ENCODE measurements at regions not wholly inside any gene's neighbourhood (a gene's known extent, or its start where the extent isn't known, plus 50 kb on each side); places are given as distances from the start of the nearest gene placed in this dataset.

DNA sequence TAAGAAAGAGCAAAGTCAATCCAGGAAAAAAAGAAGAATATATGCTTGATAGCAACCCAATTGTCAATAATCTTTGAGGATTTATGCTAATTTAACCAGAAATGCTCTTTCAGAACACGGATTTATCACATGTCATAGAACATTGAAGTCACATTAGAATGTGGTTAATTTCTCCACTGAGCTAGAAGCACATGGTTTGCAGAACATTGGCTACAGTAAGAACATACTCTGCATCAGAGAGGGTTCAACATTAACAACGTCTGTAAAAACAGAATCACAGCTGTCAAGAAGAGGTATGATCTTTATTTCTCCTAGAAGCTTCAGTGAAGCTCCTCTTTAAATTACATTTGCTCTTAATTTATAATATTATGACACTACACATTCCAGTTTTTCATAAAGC is 619.7 kb upstream of the AGTR1 start:
- H3K4me1 ChIP-seq (ENCODE audit: insufficient read depth), result no peaks in the 10 kb centered on the region
- no peak overlapping the region for H3K27ac ChIP-seq (ENCODE audit: low read depth)
- no peak for DNase-seq (ENCODE audit: extremely low spot score)
- H3K36me3 ChIP-seq (ENCODE audit: insufficient read depth), result no peaks in the 10 kb centered on the region
- 68% methylated on average over 2 of the region's 2 CpGs for WGBS
- H3K4me3 ChIP-seq (ENCODE audit: low read depth, low read length), result no peak overlapping the region

GRCh38 chr3:148078658-148079057 is 619.0 kb upstream of the AGTR1 start:
- Histone ChIP-seq H3K27ac (ENCODE audit: low read depth) (no peak overlapping the region), H3K4me3 (ENCODE audit: low read depth, low read length) (no peak overlapping the region), H3K36me3 (ENCODE audit: insufficient read depth) (no peaks in the 10 kb centered on the region), H3K4me1 (ENCODE audit: insufficient read depth) (no peaks in the 10 kb centered on the region)
- DNase-seq (ENCODE audit: extremely low spot score), result no peak

DNA sequence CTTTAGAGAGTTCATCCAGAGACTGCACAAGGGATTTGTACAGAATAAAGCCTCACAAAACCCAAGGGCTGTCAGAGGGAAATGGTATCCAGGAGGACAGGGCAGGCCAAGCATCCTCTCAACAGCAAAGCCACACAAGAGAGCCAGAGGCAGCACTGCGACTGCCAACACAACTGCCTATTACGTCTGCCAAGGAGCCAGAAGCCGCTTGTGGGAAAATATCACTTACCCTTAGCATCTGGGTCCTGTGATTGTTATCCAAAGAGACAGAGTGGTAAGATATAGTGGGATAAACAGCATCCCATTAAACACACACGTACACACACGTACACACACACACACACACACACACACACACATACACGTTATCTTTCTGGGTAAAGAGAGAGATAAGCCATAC is 618.3 kb upstream of the AGTR1 start:
- WGBS, result 51% methylated on average over 6 of the region's 6 CpGs
- no peak overlapping the region for H3K4me3 ChIP-seq (ENCODE audit: low read depth, low read length)
- H3K36me3 ChIP-seq (ENCODE audit: insufficient read depth), result no peaks in the 10 kb centered on the region
- no peak overlapping the region for H3K27ac ChIP-seq (ENCODE audit: low read depth)
- H3K4me1 ChIP-seq (ENCODE audit: insufficient read depth), result no peaks in the 10 kb centered on the region
- DNase-seq (ENCODE audit: extremely low spot score), result no peak

- 79% methylated on average over 1 of the region's 1 CpG for WGBS
- no peaks in the 10 kb centered on the region for H3K4me1 ChIP-seq (ENCODE audit: insufficient read depth)
- H3K36me3 ChIP-seq (ENCODE audit: insufficient read depth), result no peaks in the 10 kb centered on the region
- no peak overlapping the region for H3K27ac ChIP-seq (ENCODE audit: low read depth)
- DNase-seq (ENCODE audit: extremely low spot score), result no peak
- no peak overlapping the region for H3K4me3 ChIP-seq (ENCODE audit: low read depth, low read length)
These were observed 615.8 kb upstream of the AGTR1 start for GRCh38 chr3:148081926-148082325.

DNA sequence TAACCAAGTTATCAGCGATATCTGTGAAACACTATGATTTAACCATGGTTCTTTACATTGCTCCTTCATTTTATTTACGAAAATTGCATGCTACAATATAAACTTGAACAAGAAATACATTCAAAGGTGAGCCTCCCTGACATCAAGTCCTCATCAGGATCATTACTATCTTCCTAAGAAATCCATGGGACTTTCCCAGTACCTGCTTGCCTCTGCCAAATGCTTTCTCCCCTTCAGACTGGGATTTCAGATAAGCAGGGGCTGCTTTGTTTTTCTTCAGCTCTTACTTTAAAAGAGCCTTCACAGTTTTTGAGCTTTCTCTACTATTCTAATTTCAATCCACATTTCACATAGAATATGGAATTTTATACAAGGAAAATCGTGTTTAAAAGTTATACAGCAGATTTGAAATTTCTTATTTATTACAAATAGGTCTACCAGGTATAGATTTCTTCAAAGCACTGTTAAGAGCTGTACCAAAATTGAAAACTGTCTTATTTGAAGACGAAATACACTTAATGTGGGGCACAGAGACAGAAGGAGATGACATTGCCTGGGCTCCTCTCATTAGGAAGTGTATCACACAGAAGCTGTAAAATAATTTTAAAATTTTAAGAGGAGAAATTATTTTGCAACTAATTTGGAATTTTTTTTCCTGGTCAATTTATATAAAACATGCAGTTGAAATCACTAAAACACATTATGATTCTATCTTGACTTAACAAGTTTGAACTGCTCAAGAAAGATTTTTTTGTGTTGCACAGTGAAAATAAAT is 615.0 kb upstream of the AGTR1 start:
- no peaks in the 10 kb centered on the region for H3K36me3 ChIP-seq (ENCODE audit: insufficient read depth)
- H3K4me3 ChIP-seq (ENCODE audit: low read depth, low read length), result no peak overlapping the region
- WGBS, result 75% methylated on average over 4 of the region's 4 CpGs
- H3K4me1 ChIP-seq (ENCODE audit: insufficient read depth), result no peaks in the 10 kb centered on the region
- DNase-seq (ENCODE audit: extremely low spot score), result no peak
- no peak overlapping the region for H3K27ac ChIP-seq (ENCODE audit: low read depth)

DNA sequence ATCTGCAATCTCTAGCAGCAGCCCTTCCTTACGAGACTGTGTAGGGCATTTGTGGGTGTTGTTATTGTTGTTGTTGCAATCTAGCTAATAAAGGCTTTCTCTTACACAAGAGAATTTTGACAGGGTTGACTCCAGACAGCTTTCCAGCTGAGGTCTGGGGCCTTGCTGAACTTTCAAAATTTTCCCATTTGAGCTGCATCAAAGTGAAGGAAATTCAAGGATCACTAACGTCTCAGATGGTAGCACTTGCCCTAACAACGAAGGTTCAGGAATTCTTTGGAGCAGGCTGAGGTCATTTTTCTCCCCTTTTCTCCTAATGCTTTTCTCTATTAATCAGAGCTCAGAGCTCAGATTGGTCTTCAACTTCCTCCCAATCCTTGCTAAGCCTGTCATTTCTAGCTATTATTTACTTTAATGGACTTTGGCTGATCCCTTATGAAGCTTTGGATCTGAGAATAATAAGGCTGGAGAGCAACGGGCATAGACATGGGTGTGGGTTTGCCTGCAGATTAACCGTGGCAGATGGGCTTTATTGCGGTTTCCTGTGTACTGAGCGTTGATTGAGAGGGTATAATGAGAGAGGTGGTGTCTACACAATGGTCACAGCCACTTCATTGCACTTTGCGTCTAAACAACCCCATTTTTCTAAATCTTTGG is 614.0 kb upstream of the AGTR1 start:
- Histone ChIP-seq H3K4me3 (ENCODE audit: low read depth, low read length) (no peak overlapping the region), H3K27ac (ENCODE audit: low read depth) (no peak overlapping the region), H3K4me1 (ENCODE audit: insufficient read depth) (no peaks in the 10 kb centered on the region), H3K36me3 (ENCODE audit: insufficient read depth) (peaks cover 1% of the 10 kb centered on the region)
- WGBS, result 47% methylated on average over 8 of the region's 8 CpGs
- no peak for DNase-seq (ENCODE audit: extremely low spot score)

DNA sequence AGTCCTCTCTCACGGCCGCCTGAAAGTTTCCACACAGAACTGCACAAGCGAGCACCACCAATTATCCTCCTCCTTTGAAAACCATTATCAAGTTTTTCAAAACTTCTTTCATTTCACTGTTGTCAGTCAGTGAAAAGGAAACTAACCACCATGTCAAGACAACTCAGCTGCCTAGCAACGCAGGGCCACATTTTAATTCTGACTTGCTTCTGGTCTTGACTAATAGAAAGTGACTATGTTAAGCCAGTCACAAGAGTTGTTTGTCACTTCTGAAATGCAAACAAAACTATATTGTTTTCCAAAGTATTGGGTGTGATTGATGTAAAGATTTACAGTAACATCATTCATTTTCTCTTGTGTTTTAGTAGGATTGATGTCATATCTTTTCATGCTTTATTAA is 612.8 kb upstream of the AGTR1 start:
- no peak for DNase-seq (ENCODE audit: extremely low spot score)
- no peak overlapping the region for H3K27ac ChIP-seq (ENCODE audit: low read depth)
- WGBS, result 75% methylated on average over 4 of the region's 4 CpGs

GRCh38 chr3:148087601-148088371 is 609.9 kb upstream of the AGTR1 start:
- no peaks in the 10 kb centered on the region for H3K4me1 ChIP-seq (ENCODE audit: insufficient read depth)
- H3K4me3 ChIP-seq (ENCODE audit: low read depth, low read length), result no peak overlapping the region
- WGBS, result 85% methylated on average over 6 of the region's 6 CpGs
- DNase-seq (ENCODE audit: extremely low spot score), result no peak
- peaks cover 1% of the 10 kb centered on the region for H3K36me3 ChIP-seq (ENCODE audit: insufficient read depth)
- no peak overlapping the region for H3K27ac ChIP-seq (ENCODE audit: low read depth)

More for the DNA sequence above, 612.8 kb upstream of the AGTR1 start:
- no peaks in the 10 kb centered on the region for H3K4me1 ChIP-seq (ENCODE audit: insufficient read depth)
- peaks cover 1% of the 10 kb centered on the region for H3K36me3 ChIP-seq (ENCODE audit: insufficient read depth)
- no peak overlapping the region for H3K4me3 ChIP-seq (ENCODE audit: low read depth, low read length)

- no peak for DNase-seq (ENCODE audit: extremely low spot score)
- no peaks in the 10 kb centered on the region for H3K4me1 ChIP-seq (ENCODE audit: insufficient read depth)
- peaks cover 1% of the 10 kb centered on the region for H3K36me3 ChIP-seq (ENCODE audit: insufficient read depth)
- no peak overlapping the region for H3K27ac ChIP-seq (ENCODE audit: low read depth)
- H3K4me3 ChIP-seq (ENCODE audit: low read depth, low read length), result no peak overlapping the region
These were observed 608.5 kb upstream of the AGTR1 start for GRCh38 chr3:148089171-148089570.

DNA sequence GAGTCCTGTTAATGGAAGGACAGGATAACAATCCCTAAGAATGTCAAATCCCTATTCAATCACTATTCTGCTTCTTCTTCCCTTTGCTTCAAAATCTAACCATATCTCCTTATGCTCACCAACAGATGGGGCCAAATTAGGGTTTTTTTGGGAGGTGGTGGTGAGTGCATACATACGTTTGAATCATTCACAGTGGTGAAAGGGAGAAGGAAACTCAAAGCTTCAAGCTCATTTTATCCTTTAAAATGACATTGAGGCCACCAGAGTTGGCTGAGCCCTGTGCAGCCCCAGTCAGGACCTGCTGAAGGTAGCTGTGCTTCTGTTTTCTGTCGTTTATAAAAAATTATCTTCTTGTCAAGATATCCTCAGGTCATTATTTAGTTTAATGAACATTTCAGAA is 607.5 kb upstream of the AGTR1 start:
- Histone ChIP-seq H3K4me3 (ENCODE audit: low read depth, low read length) (no peak overlapping the region), H3K36me3 (ENCODE audit: insufficient read depth) (peaks cover 1% of the 10 kb centered on the region), H3K27ac (ENCODE audit: low read depth) (no peak overlapping the region), H3K4me1 (ENCODE audit: insufficient read depth) (no peaks in the 10 kb centered on the region)
- no peak for DNase-seq (ENCODE audit: extremely low spot score)
- 46% methylated on average over 2 of the region's 2 CpGs for WGBS

DNA sequence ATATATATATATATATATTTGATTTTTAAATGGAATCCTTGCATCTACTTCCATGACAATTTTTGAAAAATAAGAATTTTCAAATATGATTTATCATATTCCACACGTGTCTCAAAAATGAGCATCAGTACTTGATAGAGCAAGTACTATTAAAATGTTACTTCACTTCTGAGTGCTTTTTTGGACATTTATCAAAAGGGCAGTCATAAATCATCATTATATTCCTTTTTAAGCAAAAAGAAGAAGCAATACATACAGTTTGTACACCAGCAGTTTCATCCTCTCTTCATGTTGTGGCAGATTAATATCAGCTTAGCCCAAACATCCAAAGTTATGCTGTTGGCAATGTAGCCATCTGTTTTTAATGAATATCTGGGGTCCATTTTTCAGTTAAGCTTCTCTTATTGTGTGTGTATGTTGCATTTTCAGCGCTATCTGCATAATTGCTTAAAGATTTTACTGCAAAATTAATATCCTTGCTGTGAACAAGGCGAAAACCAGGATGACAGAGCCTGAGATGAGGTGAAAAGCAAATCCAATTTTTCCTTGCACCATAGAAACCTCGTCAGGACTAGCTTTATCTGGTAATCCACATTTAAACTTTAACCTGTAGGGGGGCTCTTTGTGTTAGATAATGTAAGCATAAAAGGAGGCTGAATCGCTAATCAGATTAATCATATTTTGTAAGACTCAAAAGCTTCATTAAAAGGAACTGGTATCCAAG is 604.9 kb upstream of the AGTR1 start:
- H3K4me3 ChIP-seq (ENCODE audit: low read depth, low read length), result no peak overlapping the region
- H3K4me1 ChIP-seq (ENCODE audit: insufficient read depth), result no peaks in the 10 kb centered on the region
- WGBS, result 66% methylated on average over 5 of the region's 5 CpGs
- H3K27ac ChIP-seq (ENCODE audit: low read depth), result no peak overlapping the region
- no peak for DNase-seq (ENCODE audit: extremely low spot score)
- peaks cover 1% of the 10 kb centered on the region for H3K36me3 ChIP-seq (ENCODE audit: insufficient read depth)

DNA sequence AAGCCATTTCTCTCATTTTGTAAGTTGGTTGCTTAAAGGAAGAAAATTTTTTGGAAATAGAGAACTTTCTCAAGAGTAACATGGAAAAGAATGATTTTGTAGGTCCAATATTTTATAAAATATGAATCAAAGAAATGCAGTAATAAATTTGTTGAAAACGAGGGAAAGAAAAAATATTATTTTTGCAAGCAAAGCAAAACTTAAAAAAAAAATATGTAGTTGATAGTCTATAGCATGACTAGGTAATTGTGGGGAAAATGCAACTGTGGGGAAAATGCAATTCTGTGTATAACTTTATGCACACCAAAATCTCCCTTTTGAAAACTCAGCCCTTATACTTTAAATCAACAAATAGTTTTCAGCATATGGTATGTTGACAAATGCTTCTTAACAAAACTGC is 604.0 kb upstream of the AGTR1 start:
- H3K27ac ChIP-seq (ENCODE audit: low read depth), result no peak overlapping the region
- WGBS, result 42% methylated on average over 1 of the region's 1 CpG
- no peak overlapping the region for H3K4me3 ChIP-seq (ENCODE audit: low read depth, low read length)
- no peaks in the 10 kb centered on the region for H3K36me3 ChIP-seq (ENCODE audit: insufficient read depth)
- H3K4me1 ChIP-seq (ENCODE audit: insufficient read depth), result no peaks in the 10 kb centered on the region
- no peak for DNase-seq (ENCODE audit: extremely low spot score)

GRCh38 chr3:148095962-148096361 is 601.7 kb upstream of the AGTR1 start:
- Histone ChIP-seq H3K4me1 (ENCODE audit: insufficient read depth) (no peaks in the 10 kb centered on the region), H3K27ac (ENCODE audit: low read depth) (no peak overlapping the region), H3K36me3 (ENCODE audit: insufficient read depth) (no peaks in the 10 kb centered on the region), H3K4me3 (ENCODE audit: low read depth, low read length) (no peak overlapping the region)
- no peak for DNase-seq (ENCODE audit: extremely low spot score)
- 59% methylated on average over 5 of the region's 5 CpGs for WGBS
